WTC11 (cell line): ENCODE measurements at regions not wholly inside any gene's neighbourhood (a gene's known extent, or its start where the extent isn't known, plus 50 kb on each side); places are given as distances from the start of the nearest gene placed in this dataset.

Source experiments
- ATAC-seq: fragments of 200-7000 bp; cut with Tn5 transposase; 2 replicates; pipeline ENCODE4 v1.10.0; 2021; ENCODE audit warnings: mild to moderate bottlenecking, moderate library complexity
- CTCF ChIA-PET: fragments of 300-600 bp; sonication (Branson Sonifier 250); formaldehyde crosslinking; loops from one replicate; lab custom pipeline; 2021; ENCODE audit warnings: antibody characterized with exemption; lab: Charles Lee
- POLR2A ChIA-PET: fragments of 350-600 bp; sonication (Branson Sonifier 250); formaldehyde crosslinking; loops from one replicate; lab custom pipeline; 2021; ENCODE audit warnings: antibody characterized with exemption; lab: Charles Lee
- DNase-seq: peaks from one replicate; pipeline ENCODE4 v3.0.0; 2021; ENCODE audit warnings: low spot score
- H3K27ac Mint-ChIP-seq: 2 replicates; pipeline ENCODE4 v1.8.0; 2021; ENCODE audit warnings: mixed read lengths
- H3K27me3 Mint-ChIP-seq: 2 replicates; pipeline ENCODE4 v1.8.0; 2021; ENCODE audit warnings: low read depth, mild to moderate bottlenecking, moderate library complexity, mixed read lengths
- H3K36me3 Mint-ChIP-seq: 2 replicates; pipeline ENCODE4 v1.8.0; 2021; ENCODE audit warnings: mixed read lengths
- H3K4me1 Mint-ChIP-seq: 2 replicates; pipeline ENCODE4 v1.8.0; 2022; ENCODE audit warnings: mixed read lengths
- H3K4me3 Mint-ChIP-seq: 2 replicates; pipeline ENCODE4 v1.8.0; 2021; ENCODE audit warnings: mild to moderate bottlenecking, moderate library complexity, mixed read lengths
- H3K9me3 Mint-ChIP-seq: 2 replicates; pipeline ENCODE4 v1.8.0; 2021; ENCODE audit warnings: mixed read lengths
- CREB1 ChIP-seq: sonication (generic); formaldehyde crosslinking; IDR thresholded peaks from 2 replicates; pipeline ENCODE4 v1.8.0; 2023; ENCODE audit warnings: mild to moderate bottlenecking, missing genetic modification reagents
- ELF4 ChIP-seq: sonication (generic); formaldehyde crosslinking; IDR thresholded peaks from 2 replicates; pipeline ENCODE4 v1.8.1; 2022; ENCODE audit warnings: low read depth, mild to moderate bottlenecking, moderate library complexity, missing genetic modification reagents
- FOXJ3 ChIP-seq: sonication (generic); formaldehyde crosslinking; IDR thresholded peaks from 2 replicates; pipeline ENCODE4 v1.9.0; 2021; ENCODE audit warnings: missing genetic modification reagents, mild to moderate bottlenecking, borderline replicate concordance
- RORB ChIP-seq: fragments of 250-450 bp; sonication (Bioruptor Pico); IDR thresholded peaks from 2 replicates; pipeline ENCODE4 v1.9.0; 2021; ENCODE audit warnings: mild to moderate bottlenecking
- SMAD3 ChIP-seq: sonication (generic); formaldehyde crosslinking; IDR thresholded peaks from 2 replicates; pipeline ENCODE4 v1.8.0; 2022; ENCODE audit warnings: missing genetic modification reagents, mild to moderate bottlenecking, borderline replicate concordance
- ZNF138 ChIP-seq: sonication (generic); formaldehyde crosslinking; conservative IDR thresholded peaks from 2 replicates; pipeline ENCODE4 v1.8.1; 2022; ENCODE audit warnings: mild to moderate bottlenecking, moderate library complexity, missing genetic modification reagents
- ZNF219 ChIP-seq: sonication (generic); formaldehyde crosslinking; IDR thresholded peaks from 2 replicates; pipeline ENCODE4 v1.8.0; 2023; ENCODE audit warnings: missing genetic modification reagents, mild to moderate bottlenecking, borderline replicate concordance
- ZNF317 ChIP-seq: sonication (generic); formaldehyde crosslinking; IDR thresholded peaks from 2 replicates; pipeline ENCODE4 v1.8.1; 2023; ENCODE audit warnings: low read depth, mild to moderate bottlenecking, moderate library complexity, missing genetic modification reagents, borderline replicate concordance
- ZNF532 ChIP-seq: fragments of 250-450 bp; sonication (Bioruptor Pico); IDR thresholded peaks from 2 replicates; pipeline ENCODE4 v1.9.0; 2021; ENCODE audit warnings: mild to moderate bottlenecking, borderline replicate concordance
- TF ChIP-seq, protein P1 (sequence below): fragments of 200-600 bp; IDR thresholded peaks from 2 replicates; pipeline ENCODE4 v1.8.0; 2022; ENCODE audit warnings: antibody characterized with exemption
- TF ChIP-seq, protein P2 (sequence below): sonication (generic); formaldehyde crosslinking; IDR thresholded peaks from 2 replicates; pipeline ENCODE4 v1.8.1; 2023; ENCODE audit warnings: mild to moderate bottlenecking, missing genetic modification reagents, moderate library complexity
- TF ChIP-seq, protein P3 (sequence below): sonication (generic); formaldehyde crosslinking; IDR thresholded peaks from 2 replicates; pipeline ENCODE4 v1.8.1; 2022; ENCODE audit warnings: low read depth, mild to moderate bottlenecking, moderate library complexity, missing genetic modification reagents, borderline replicate concordance
- TF ChIP-seq, protein P4 (sequence below): sonication (generic); formaldehyde crosslinking; IDR thresholded peaks from 2 replicates; pipeline ENCODE4 v1.8.1; 2023; ENCODE audit warnings: mild to moderate bottlenecking, missing genetic modification reagents, borderline replicate concordance
- TF ChIP-seq, protein P5 (sequence below): sonication (generic); formaldehyde crosslinking; IDR thresholded peaks from 2 replicates; pipeline ENCODE4 v1.8.0; 2022; ENCODE audit warnings: mild to moderate bottlenecking, missing genetic modification reagents

- no peaks in the 10 kb centered on the region for H3K36me3 Mint-ChIP-seq
- ATAC-seq (no peak), DNase-seq (no peak)
- no peak overlapping the region for H3K4me3 Mint-ChIP-seq
- POLR2A ChIA-PET = no interaction called here
- no peaks in the 10 kb centered on the region for H3K9me3 Mint-ChIP-seq
- no peaks in the 10 kb centered on the region for H3K27me3 Mint-ChIP-seq
- TF ChIP-seq, protein P1, sequence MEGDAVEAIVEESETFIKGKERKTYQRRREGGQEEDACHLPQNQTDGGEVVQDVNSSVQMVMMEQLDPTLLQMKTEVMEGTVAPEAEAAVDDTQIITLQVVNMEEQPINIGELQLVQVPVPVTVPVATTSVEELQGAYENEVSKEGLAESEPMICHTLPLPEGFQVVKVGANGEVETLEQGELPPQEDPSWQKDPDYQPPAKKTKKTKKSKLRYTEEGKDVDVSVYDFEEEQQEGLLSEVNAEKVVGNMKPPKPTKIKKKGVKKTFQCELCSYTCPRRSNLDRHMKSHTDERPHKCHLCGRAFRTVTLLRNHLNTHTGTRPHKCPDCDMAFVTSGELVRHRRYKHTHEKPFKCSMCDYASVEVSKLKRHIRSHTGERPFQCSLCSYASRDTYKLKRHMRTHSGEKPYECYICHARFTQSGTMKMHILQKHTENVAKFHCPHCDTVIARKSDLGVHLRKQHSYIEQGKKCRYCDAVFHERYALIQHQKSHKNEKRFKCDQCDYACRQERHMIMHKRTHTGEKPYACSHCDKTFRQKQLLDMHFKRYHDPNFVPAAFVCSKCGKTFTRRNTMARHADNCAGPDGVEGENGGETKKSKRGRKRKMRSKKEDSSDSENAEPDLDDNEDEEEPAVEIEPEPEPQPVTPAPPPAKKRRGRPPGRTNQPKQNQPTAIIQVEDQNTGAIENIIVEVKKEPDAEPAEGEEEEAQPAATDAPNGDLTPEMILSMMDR = no peak
- no peak for TF ChIP-seq ZNF317 (CRISPR knock-in tag)
- no peak for TF ChIP-seq RORB (CRISPR knock-in tag)
- TF ChIP-seq SMAD3 (CRISPR knock-in tag) = no peak
- no peak overlapping the region for H3K27ac Mint-ChIP-seq
- CTCF ChIA-PET = no interaction called here
- no peaks in the 10 kb centered on the region for H3K4me1 Mint-ChIP-seq
Measured at GRCh38 chr1:194830387-194830786, 1644.0 kb upstream of the B3GALT2 start.

- ATAC-seq = no peak
- H3K36me3 Mint-ChIP-seq = no peaks in the 10 kb centered on the region
- H3K4me3 Mint-ChIP-seq = no peak overlapping the region
- H3K27ac Mint-ChIP-seq = no peak overlapping the region
- H3K9me3 Mint-ChIP-seq = no peaks in the 10 kb centered on the region
- no peak for DNase-seq
- CTCF ChIA-PET = no interaction called here
- no peaks in the 10 kb centered on the region for H3K27me3 Mint-ChIP-seq
- TF ChIP-seq, protein P2, sequence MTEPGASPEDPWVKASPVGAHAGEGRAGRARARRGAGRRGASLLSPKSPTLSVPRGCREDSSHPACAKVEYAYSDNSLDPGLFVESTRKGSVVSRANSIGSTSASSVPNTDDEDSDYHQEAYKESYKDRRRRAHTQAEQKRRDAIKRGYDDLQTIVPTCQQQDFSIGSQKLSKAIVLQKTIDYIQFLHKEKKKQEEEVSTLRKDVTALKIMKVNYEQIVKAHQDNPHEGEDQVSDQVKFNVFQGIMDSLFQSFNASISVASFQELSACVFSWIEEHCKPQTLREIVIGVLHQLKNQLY (CRISPR knock-in tag) = no peak
- TF ChIP-seq ZNF532 (CRISPR knock-in tag) (no peak), ZNF138 (CRISPR knock-in tag) (no peak), ELF4 (CRISPR knock-in tag) (no peak), FOXJ3 (CRISPR knock-in tag) (no peak), ZNF219 (CRISPR knock-in tag) (no peak), CREB1 (CRISPR knock-in tag) (no peak)
- TF ChIP-seq, protein P3, sequence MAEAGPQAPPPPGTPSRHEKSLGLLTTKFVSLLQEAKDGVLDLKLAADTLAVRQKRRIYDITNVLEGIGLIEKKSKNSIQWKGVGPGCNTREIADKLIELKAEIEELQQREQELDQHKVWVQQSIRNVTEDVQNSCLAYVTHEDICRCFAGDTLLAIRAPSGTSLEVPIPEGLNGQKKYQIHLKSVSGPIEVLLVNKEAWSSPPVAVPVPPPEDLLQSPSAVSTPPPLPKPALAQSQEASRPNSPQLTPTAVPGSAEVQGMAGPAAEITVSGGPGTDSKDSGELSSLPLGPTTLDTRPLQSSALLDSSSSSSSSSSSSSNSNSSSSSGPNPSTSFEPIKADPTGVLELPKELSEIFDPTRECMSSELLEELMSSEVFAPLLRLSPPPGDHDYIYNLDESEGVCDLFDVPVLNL = no peak
- TF ChIP-seq, protein P4, sequence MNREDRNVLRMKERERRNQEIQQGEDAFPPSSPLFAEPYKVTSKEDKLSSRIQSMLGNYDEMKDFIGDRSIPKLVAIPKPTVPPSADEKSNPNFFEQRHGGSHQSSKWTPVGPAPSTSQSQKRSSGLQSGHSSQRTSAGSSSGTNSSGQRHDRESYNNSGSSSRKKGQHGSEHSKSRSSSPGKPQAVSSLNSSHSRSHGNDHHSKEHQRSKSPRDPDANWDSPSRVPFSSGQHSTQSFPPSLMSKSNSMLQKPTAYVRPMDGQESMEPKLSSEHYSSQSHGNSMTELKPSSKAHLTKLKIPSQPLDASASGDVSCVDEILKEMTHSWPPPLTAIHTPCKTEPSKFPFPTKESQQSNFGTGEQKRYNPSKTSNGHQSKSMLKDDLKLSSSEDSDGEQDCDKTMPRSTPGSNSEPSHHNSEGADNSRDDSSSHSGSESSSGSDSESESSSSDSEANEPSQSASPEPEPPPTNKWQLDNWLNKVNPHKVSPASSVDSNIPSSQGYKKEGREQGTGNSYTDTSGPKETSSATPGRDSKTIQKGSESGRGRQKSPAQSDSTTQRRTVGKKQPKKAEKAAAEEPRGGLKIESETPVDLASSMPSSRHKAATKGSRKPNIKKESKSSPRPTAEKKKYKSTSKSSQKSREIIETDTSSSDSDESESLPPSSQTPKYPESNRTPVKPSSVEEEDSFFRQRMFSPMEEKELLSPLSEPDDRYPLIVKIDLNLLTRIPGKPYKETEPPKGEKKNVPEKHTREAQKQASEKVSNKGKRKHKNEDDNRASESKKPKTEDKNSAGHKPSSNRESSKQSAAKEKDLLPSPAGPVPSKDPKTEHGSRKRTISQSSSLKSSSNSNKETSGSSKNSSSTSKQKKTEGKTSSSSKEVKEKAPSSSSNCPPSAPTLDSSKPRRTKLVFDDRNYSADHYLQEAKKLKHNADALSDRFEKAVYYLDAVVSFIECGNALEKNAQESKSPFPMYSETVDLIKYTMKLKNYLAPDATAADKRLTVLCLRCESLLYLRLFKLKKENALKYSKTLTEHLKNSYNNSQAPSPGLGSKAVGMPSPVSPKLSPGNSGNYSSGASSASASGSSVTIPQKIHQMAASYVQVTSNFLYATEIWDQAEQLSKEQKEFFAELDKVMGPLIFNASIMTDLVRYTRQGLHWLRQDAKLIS (CRISPR knock-in tag) = no peak
- TF ChIP-seq, protein P5, sequence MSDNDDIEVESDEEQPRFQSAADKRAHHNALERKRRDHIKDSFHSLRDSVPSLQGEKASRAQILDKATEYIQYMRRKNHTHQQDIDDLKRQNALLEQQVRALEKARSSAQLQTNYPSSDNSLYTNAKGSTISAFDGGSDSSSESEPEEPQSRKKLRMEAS (CRISPR knock-in tag) = no peak
- TF ChIP-seq, all 79 proteins: peak for 0
- no peaks in the 10 kb centered on the region for H3K4me1 Mint-ChIP-seq
- POLR2A ChIA-PET = no interaction called here
Measured at GRCh38 chr1:194829492-194829891, 1643.1 kb upstream of the B3GALT2 start.
